ENCODE measurements at regions not wholly inside any gene's neighbourhood (a gene's known extent, or its start where the extent isn't known, plus 50 kb on each side); places are given as distances from the start of the nearest gene placed in this dataset.

- TF ChIP-seq CTCF (IDR thresholded peaks at IDR 0.05) (no peak), POLR2AphosphoS5 (IDR thresholded peaks at IDR 0.05) (no peak), EP300 (IDR thresholded peaks at IDR 0.05) (no peak)
These were observed 608.9 kb upstream of the LCORL start for GRCh38 chr4:18630218-18631110.
